HepG2 (cell line): ENCODE measurements at regions not wholly inside any gene's neighbourhood (a gene's known extent, or its start where the extent isn't known, plus 50 kb on each side); places are given as distances from the start of the nearest gene placed in this dataset.

Source experiments
- EP300 ChIP-seq, 3 experiments: sonication (generic) in 1 of 3; formaldehyde crosslinking in 1 of 3; IDR thresholded peaks; 2 replicates each; pipeline versions ENCODE4 v1.5.1 to v1.6.1; 2011 to 2020; ENCODE audit warnings: low read depth in 2 of 3, low read length in 2 of 3, borderline replicate concordance in 1 of 3, improper control_type of control experiment in 1 of 3, mild to moderate bottlenecking in 1 of 3, missing genetic modification reagents in 1 of 3, moderate library complexity in 1 of 3
- MAX ChIP-seq: IDR thresholded peaks from 2 replicates; pipeline ENCODE4 v1.6.1; 2012; ENCODE audit warnings: inconsistent platforms
- TCF7L2 ChIP-seq: IDR thresholded peaks from 2 replicates; pipeline ENCODE4 v1.6.1; 2011; ENCODE audit warnings: mild to moderate bottlenecking, low read depth, low read length, moderate library complexity

DNA sequence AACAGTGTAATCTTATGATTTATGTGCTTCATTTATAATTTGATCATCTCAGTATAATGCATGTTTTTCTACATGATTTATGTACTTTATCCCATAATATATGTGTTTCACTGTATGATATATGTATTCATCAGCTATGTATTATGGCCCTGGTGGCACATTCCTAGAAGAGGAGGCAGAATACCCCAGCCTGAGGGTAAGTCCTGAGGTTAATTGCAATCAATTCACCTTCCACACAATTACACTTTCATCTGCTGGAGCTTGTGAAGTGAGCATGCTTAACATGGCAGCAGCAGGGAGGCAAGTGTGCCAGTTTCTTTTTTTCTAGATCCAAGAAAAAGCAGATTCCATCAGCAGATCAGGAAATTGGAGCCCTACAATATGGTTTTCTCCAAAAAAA lies 81.2 kb downstream of the CXXC4 start:
- no peak for TF ChIP-seq EP300 (IDR thresholded peaks at IDR 0.05; ENCODE audit: low read depth in 2 of 2, low read length in 2 of 2)
- TF ChIP-seq EP300 (CRISPR knock-in tag; IDR thresholded peaks at IDR 0.05; ENCODE audit: borderline replicate concordance) = no peak
- TF ChIP-seq MAX = no peak
- TF ChIP-seq TCF7L2 = no peak
